ENCODE measurements at regions not wholly inside any gene's neighbourhood (a gene's known extent, or its start where the extent isn't known, plus 50 kb on each side); places are given as distances from the start of the nearest gene placed in this dataset.
"Not testable (repeated sequence)": the region's sequence is repeated elsewhere in the genome, so short reads cannot be mapped to it uniquely, and the experiment has no call there.

DNA sequence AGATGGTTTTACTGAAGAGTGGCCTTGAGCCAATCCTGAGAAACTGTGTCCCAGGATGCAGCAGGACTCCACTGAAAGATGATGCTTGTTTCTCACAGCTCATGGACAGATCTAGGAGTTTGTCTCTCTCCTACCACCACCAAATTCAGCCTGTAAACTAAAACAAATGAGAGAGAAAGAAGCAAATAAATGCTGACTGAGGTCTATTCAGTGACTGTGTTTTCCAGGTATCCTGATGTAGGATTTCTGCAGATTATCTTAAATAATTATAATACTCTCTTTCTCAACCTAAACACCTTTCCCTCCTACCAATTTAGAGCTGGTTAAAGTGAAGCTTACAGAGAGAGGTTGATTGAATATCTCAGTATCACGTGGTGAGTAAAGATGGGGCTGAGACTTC is 599.6 kb upstream of the LCORL start:
- DNase-seq: no peak

DNA sequence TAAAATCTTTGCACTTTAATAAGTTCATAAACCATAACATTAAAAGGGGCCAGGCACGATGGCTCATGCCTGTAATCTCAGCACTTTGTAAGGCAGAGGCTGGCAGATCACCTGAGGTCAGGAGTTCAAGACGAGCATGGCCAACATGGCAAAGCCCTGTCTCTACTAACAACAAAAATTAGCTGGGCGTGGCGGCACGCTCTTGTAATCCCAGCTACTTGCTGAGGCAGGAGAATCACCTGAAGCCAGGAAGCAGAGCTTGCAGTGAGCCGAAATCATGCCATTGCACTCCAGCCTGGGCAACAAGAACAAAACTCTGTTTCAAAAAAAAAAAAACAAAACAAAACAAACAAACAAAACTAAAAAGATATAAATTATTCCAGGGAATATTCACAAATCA is 595.2 kb upstream of the LCORL start:
- no peak for DNase-seq

DNA sequence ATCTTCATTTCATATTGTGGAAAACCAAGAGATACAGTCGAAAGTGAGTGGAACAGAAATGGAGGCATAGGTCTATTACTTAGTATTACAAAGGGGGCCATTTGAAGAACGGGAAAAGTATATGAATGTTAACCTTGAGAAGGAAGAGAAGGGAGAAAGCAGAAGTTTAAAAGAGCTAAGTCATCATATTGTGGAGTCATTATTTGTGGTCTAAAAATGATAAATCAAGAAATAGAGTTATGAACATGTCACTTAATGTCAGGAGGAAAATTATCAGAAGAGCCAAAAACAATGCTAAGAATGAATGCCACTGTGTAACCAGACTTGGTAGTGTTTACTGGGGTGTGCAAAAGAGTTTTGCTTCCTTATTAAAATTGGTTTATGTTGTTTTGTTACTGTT is 589.5 kb upstream of the LCORL start:
- no peak for DNase-seq

DNA sequence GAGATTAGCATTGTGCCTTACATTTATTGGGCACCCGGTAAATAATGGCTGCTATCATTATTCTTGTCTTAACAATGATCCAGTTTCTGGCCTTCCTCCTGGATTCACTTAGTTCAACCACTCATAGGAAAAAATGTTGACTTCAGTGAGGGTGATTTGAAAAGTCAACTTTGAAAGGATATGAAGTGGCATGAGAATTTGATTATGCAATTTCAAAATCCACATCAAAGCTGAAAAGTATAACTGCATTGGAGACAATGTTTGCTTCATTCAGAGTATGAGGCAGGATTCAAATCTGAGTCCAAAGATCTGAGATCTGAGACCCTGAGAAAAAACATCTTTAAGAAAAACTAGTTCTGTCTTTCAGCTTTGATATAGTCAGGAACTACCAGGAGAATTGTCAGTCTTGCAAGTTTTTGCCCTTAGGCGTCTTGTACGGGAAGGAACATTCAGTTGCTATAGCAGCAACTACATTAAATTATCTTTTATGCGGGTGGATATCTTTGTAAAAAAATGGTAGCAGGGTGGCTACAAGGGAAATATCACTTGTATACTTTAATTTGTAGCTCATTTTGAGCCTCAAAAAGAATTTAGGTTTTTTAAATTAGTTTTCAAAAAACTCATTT is 587.5 kb upstream of the LCORL start:
- no peak for DNase-seq

DNA sequence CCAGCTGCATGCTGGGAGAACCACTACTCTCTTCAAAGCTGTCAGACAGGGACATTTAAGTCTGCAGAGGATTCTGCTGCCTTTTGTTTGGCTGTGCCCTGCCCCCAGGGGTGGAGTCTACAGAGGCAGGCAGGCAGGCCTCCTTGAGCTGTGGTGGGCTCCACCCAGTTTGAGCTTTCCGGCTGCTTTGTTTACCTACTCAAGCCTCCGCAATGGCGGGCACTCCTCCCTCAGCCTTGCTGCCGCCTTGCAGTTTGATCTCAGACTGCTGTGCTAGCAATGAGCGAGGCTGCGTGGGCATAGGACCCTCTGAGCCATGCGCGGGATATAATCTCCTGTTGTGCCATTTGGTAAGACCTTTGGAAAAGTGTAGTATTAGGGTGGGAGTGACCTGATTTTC is 581.1 kb upstream of the LCORL start:
- not testable (repeated sequence) for DNase-seq

DNA sequence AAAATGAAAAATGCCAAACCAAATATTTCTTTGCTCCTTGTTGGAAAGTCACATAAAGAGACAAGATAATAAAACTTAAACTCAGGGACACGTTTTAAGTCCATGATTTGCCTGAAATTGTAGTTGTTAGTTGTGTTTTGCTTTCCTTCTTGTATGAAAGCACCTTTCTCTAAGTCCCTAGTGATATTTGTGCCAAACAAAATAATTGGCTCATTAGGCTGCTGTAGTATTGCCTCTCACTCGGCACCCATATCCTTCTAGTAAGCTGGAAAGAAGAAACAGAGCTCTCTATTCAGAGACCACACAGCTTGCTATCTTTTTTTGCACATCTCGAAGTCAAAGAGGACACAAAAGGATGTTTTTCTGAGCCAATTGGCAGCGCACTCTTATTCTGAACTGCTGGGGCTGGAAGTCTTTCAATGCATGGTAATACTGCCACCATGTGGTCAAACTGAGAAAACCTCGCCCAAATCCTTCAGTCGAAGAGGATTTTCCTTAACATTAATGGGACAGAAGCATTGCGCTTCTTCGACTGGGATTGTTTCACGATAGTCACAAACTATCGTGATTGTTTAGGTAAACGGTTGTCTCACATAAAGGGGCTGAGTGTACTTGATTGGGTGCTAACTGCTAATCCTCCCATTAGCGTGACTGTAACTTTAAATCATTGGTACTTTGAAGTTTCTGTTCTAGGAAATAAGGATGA is 571.9 kb upstream of the LCORL start:
- peak in 53 of 58 donors; percentile 3 to 90 (median 54) for DNase-seq

DNA sequence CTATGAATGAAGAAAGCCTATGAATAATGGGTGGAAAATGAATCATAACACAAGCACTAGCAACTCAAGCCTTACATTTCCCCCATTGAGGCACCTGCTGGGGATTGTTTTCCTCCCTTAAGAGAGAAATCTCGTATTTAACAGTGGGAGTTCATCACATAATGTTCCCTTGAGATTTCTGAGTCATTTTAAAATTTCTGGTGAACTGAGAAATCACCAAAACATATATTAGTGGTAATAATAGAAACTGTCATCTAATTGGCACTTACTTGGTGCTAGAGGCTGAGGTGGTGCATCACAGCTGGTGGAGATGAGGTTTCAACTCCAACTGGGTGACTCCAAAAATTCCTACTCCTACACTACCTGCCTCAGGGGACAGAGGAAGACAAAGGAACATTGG is 561.3 kb upstream of the LCORL start:
- DNase-seq: peak in 1 of 58 donors; percentile 9

DNA sequence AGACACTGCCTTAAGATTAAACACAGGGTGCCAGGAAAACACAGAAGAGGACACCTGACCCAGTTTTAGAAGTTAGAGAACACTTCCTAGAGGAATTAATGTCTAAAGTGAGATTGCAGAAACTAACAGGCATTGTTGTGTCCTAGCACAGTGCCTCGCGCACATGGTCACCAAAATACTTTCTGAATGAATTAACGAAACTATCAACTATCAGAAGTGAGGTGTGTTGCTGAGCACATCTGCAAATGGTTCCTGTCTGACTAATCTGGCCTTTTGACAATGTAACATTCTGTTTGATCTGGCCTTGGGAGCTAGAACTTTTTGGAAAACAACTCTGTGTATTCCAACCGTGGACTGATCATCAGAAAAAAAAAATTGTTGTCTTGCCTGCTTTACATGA is 556.8 kb upstream of the LCORL start:
- no peak for DNase-seq

DNA sequence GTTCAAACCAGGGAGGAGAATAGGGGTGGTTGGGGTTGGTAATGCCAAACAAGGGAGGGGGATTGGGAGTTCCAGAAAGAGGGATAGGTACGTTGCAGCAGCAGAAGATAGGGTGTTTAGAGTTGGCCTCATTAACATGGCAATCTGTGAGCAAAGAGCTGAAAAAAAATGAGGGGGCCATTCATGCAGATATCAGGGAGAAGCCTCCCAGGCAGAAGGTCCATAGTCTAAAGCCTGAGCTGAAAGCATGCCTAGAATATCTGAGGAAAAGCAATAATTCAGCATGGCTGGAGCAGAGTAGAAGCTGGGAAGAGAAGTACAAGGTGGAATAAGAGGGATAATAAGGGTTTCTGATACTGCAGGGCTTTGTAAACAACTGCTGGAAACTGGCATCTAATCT is 550.9 kb upstream of the LCORL start:
- DNase-seq: no peak

DNA sequence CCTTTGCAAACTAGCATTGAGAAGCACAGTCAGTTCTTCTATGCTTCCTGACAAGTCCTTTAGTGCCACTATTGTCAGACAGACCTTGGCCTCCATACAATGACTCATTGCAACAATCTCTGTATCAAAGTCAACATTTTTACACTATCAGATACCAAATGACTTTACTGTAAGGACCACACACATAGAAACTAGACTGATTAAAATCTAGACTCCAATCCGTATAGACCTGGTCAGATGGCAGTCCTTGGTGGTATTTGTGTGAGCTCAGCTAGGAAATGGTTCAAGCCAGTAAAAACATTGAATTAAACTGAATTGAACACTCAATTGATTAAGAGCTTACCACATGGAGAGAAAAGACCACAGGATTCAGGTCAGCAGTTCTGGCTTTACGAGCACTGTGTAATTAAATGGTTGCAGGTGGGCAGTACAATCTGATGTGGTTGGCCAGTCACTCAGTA is 549.8 kb upstream of the LCORL start:
- no peak for DNase-seq

DNA sequence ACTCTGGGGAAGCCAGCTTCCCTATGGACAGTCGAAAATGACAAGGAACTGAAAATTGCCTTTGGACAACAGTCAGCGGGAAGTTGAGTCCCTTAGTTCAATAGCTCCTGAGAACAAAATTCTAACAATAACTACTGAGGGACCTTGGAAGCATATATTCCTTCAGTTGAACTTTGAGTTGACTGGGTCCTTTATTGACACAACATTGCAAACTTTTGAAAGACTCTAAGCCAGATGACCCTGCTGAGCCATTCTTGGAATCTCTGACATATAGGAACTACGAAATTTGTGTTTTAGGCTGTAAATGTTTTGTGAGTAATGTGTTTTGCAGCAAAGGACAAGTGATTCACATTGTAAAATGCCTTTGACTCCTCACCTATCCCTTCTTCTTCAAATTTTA is 548.8 kb upstream of the LCORL start:
- no peak for DNase-seq

DNA sequence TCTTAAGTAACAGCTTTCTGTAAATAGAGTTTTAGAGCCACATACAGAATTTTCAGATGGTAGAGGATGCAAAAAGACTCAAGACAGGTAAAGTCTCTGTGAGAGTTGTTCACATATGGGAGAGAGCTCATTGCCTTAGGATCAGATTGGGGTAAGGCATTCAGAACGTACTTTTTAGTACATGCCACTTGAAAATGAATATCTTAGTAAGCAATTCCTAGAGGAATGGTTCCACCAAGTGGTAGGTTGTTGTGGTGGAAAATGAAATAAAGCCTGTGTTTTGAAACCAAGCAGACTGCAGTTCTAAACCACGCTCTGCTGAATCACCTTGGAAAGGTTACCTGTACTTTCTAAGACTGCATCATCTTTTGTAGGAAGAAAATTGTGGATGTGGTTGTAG is 547.0 kb upstream of the LCORL start:
- DNase-seq: peak in 1 of 58 donors; percentile 20

DNA sequence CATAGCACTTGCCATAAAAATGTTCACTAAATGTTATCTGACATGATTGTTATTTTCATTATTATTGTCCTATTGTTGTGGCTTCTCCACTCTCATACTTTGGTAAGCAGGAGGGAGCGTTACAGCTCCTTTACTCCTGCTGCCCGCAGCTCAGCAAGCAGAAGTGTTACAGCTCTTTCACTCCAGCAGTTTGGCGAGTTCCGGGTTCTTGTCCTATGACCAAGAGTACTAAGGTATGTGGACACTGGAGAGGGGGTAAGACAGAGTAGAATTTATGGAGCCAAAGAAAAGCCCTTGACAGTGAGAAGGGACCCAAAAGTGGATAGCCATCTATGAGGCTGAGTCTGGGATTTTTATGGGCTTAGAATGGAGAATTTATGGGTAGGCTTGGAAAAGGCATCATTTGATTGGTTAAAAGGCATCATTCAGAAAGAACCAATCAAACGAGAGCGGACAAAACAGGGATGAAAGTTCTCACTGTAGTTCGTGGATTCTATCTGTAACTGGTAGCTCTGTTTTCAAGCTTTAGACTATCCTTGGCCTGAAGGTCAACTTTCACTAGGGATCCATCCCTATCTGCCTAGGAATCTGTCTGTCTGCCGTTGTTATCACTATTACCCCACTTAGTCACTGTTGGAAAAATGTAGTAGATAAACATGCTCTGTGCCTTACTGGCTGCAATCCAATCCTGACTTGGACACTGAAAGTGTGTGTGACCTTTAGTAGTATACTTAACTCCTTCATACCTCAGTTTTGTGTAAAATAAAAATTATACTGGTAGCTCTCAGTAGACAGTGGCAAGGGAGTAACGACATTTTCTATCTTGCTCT is 545.6 kb upstream of the LCORL start:
- no peak for DNase-seq

DNA sequence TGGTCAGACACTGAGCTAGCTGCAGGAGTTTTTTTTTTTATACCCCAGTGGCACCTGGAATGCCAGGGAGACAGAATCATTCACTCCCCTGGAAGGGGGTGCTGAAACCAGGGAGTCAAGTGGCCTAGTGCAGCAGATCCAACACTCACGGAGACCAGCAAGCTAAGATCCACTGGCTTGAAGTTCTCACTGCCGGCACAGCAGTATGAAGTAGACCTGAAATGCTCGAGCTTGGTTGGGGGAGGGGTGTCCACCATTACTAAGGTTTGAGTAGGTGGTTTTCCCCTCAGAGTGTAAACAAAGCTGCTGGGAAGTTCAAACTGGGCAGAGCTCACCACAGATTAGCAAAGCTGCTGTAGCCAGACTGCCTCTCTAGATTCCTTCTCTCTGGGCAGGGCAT is 537.9 kb upstream of the LCORL start:
- no peak for DNase-seq

DNA sequence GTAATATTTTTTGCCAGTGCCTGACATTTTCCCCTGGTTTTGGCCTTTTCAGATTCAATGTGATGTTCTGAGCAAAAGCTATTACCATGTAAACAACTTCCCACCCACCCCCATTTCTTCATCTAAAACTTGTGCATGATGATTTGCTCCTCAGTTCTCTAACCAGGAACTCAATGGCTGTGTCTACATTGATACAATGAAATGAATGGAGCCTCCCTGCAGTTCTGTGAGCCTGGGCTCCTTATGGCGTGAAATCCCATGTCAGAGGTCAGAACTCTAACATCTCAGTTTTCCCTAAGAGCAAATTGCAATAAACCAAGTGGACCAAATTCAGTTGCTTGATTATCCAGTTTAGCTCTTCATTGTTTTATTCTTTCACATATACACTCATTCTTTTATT is 534.8 kb upstream of the LCORL start:
- no peak for DNase-seq

DNA sequence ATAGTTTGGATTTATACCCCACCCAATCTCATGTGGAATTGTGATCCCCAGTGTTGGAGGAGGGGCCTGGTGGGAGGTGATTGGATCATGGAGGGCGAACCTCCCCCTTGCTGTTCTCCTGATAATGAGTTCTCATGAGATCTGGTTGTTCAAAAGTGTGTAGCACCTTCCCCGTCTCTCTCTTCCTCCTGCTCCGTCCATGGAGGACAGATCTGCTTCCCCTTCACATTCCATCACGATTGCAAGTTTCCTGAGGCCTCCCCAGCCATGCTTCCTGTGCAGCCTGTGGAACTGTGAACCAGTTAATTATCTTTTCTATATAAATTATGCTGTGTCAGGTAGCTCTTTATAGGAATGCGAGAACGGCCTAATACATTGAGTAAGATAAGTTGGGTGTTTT is 518.8 kb upstream of the LCORL start:
- DNase-seq: no peak

DNA sequence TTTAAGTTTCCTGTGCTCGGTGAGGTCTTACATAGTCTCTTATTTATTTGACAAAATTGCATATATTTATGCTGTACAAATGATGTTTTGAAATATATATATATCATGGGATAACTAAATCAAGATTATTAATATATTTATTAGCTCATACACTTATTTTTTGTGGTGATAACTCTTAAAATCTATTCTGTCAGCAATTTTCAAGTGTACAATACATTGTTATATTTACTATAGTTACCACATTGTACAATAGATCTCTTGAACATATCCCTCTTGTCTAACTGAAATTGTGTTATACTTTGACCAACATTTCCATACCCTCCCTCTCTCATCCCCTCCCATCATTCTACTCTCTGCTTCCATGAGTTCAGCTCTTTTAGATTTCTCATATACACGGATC is 516.6 kb upstream of the LCORL start:
- DNase-seq: no peak

DNA sequence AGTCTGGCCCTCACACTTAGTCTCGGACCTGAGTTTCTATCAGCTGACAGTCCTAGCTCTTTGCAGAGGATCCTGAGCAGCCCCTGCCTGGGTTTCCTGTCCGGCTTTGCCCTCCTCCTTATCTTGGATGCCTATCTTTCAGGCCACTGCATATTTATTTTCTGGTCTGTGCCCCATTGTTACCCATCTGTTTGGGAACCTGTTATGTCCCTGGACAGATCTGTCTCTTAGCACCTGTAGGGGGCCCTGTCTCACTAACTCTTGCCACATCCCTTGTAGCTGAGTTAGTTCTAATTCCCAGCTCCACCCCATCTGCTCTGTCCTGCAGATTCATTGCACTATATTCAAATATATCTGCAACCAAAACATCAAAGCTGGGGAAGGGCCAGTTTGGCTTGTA is 514.9 kb upstream of the LCORL start:
- DNase-seq: no peak

DNA sequence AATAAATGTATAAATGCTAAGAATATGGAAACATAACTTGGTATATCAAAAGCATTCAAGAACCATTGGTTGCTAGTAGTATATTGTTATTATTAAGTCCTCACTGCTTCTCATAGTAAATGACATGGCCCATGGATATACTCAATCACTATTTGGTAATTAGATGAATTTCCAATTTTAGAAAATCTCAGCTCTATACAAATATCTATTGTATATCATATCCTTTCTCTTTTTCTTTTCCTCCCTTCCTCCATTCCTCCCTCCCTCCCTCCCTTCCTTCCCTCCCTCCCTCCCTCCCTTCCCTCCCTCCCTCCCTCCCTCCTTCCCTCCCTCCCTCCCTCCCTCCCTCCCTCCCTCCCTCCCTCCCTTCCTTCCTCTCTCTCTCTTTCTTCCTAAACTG is 514.4 kb upstream of the LCORL start:
- no peak for DNase-seq

DNA sequence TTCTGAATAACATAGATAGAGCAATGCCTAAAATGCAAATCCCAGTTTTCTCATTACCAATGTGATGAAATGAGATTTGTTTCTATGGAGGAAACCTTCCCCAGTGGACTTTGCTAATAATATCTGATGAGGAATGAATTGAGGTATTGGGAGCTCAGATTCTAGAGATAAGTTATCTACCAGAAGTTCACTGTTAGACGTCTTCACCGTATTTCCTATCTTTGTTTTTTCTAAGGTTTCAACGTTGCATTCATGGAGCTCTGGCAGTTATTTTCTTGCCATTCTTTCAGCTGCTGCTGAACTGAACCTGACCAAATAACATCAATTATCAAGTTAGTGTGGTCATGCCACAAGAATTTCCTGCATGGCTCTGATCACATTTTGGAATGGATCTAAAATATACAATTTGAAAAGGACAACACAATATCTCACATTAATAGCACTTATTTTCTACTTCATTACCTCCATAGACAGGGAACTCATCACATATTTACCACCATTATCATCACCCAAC is 511.8 kb upstream of the LCORL start:
- no peak for DNase-seq

DNA sequence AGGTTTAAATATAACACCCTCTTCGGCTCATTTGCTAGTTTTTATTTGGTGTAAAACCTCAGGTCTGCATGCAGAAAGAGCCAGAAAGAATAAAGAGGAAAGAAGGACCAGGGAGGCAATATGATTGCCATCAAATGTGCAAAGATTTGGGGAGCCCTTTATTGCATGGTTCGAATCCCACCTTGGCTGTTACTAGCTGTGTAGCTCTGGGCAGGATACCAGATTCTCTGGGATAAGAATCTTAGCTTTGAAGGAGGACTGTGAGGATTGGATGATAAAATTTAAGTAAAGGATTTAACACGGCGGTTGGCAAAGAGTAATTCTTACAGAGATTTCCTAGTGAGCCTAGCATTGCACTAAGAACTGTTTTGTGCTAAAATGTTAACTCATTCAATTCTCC is 510.2 kb upstream of the LCORL start:
- no peak for DNase-seq

DNA sequence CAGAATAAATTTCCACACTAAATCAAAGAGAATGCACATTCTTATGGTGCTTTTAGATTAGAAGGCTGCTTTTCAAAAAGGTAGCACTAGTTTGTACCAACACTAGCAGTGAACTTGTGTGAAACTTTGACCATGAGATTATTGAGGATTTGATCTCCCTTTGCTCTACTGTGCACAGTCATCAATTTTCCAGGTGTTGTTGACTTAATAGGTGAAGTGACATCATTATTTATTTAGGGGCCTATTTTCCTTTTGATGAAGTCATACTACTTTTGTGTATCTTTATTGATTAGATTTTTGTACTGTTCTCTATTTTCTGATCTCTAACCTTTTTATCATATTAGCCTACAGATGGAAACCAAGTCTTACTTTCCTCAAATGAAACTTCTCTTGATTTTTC is 507.9 kb upstream of the LCORL start:
- DNase-seq: no peak

Measured in anterior cingulate cortex (tissue), 58 donors.